ENCODE measurements at regions not wholly inside any gene's neighbourhood (a gene's known extent, or its start where the extent isn't known, plus 50 kb on each side); places are given as distances from the start of the nearest gene placed in this dataset.
A peak's percentile ranks its signal among the peaks of the same experiment; 100 is the strongest.

- H3K27ac ChIP-seq = no peak overlapping the region
- TF ChIP-seq POLR2AphosphoS5 (IDR thresholded peaks at IDR 0.05) (no peak), EP300 (IDR thresholded peaks at IDR 0.05) (no peak), POLR2A (IDR thresholded peaks at IDR 0.05) (no peak)
- TF ChIP-seq, protein P1, sequence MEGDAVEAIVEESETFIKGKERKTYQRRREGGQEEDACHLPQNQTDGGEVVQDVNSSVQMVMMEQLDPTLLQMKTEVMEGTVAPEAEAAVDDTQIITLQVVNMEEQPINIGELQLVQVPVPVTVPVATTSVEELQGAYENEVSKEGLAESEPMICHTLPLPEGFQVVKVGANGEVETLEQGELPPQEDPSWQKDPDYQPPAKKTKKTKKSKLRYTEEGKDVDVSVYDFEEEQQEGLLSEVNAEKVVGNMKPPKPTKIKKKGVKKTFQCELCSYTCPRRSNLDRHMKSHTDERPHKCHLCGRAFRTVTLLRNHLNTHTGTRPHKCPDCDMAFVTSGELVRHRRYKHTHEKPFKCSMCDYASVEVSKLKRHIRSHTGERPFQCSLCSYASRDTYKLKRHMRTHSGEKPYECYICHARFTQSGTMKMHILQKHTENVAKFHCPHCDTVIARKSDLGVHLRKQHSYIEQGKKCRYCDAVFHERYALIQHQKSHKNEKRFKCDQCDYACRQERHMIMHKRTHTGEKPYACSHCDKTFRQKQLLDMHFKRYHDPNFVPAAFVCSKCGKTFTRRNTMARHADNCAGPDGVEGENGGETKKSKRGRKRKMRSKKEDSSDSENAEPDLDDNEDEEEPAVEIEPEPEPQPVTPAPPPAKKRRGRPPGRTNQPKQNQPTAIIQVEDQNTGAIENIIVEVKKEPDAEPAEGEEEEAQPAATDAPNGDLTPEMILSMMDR (IDR thresholded peaks at IDR 0.05) = no peak
- WGBS = 87% methylated on average over 2 of the region's 2 CpGs
- H3K9me3 ChIP-seq = no peaks in the 10 kb centered on the region
- no peaks in the 10 kb centered on the region for H3K4me1 ChIP-seq
- DNase-seq (ENCODE audit: low spot score in 2 of 2) = no peak
- H3K36me3 ChIP-seq = no peaks in the 10 kb centered on the region
- H3K27me3 ChIP-seq = no peaks in the 10 kb centered on the region
- H3K4me3 ChIP-seq = no peak overlapping the region
Observed at GRCh38 chr4:124192544-124192943, 520.0 kb downstream of the ANKRD50 start.

DNA sequence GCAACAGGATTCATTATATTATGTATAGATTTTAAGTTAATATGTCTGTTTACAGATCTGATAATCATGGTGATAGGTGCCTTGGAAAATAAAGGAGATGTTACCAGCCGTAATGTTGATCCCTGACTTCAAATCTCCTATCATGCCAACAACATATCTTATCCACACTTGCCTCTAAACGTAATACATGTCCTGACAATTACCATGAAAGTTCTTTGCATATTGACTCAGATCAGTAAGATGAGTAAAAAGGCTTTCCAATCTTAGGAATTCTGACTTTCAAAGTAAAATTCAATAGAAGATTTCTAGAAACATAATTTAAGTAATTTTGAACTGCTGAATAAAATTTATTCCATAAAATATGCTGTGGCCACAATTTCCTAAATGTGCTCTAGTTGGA is 513.3 kb downstream of the ANKRD50 start:
- Histone ChIP-seq H3K4me1 (peaks cover 19% of the 10 kb centered on the region), H3K27me3 (no peaks in the 10 kb centered on the region), H3K27ac (no peak overlapping the region), H3K9me3 (no peaks in the 10 kb centered on the region), H3K4me3 (no peak overlapping the region), H3K36me3 (no peaks in the 10 kb centered on the region)
- no peak for TF ChIP-seq POLR2AphosphoS5 (IDR thresholded peaks at IDR 0.05)
- TF ChIP-seq, protein P1 (IDR thresholded peaks at IDR 0.05) = no peak
- TF ChIP-seq POLR2A (IDR thresholded peaks at IDR 0.05) = no peak
- TF ChIP-seq EP300 (IDR thresholded peaks at IDR 0.05) = no peak
- no peak for DNase-seq (ENCODE audit: low spot score in 2 of 2)
- WGBS = 56% methylated on average over 2 of the region's 2 CpGs

DNA sequence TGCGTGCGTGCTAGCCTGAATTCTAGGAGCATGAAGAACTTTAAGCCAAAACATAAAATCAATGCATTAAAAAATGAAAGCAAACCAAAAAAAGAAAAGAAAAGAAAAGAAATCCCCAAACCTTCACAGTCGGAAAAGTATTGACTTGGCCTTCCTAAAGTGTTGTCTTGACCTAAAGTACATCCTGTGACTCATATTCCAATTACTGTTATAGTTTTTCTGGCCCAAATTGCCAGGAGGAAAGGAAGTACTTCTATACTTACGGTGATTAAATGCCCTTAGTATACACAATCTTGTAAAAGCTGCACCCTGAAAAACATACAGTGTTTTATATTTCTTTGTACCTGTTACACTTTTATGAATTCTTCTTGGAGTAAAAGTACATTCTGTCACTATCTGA is 512.8 kb downstream of the ANKRD50 start:
- Histone ChIP-seq H3K4me3 (no peak overlapping the region), H3K27me3 (no peaks in the 10 kb centered on the region), H3K27ac (no peak overlapping the region), H3K4me1 (peaks cover 19% of the 10 kb centered on the region), H3K36me3 (no peaks in the 10 kb centered on the region), H3K9me3 (no peaks in the 10 kb centered on the region)
- no peak for DNase-seq (ENCODE audit: low spot score in 2 of 2)
- WGBS = 45% methylated on average over 4 of the region's 4 CpGs
- TF ChIP-seq EP300 (IDR thresholded peaks at IDR 0.05) = no peak
- TF ChIP-seq, protein P1 (IDR thresholded peaks at IDR 0.05) = no peak
- TF ChIP-seq POLR2AphosphoS5 (IDR thresholded peaks at IDR 0.05) = no peak
- TF ChIP-seq POLR2A (IDR thresholded peaks at IDR 0.05) = no peak

DNA sequence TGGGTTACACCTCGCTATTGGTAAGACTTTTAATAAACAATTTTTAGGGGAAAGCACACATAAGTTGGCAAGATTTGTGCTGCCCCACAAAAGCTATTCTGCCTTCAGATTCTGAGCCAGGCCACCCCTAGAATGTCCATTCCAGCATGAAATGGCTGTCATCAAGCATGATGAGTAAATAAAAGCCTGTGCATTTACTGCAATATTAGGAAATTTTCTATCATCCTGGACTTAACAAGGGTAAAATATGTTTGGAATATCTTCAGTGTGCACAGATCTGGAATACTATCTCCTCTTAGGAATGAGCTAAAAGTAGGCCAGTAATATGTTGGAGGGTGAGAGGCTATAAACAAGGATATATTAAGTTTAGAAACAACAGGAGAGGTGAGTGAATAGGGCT is 510.9 kb downstream of the ANKRD50 start:
- WGBS = 53% methylated on average over 1 of the region's 1 CpG
- H3K4me3 ChIP-seq = no peak overlapping the region
- no peaks in the 10 kb centered on the region for H3K27me3 ChIP-seq
- H3K36me3 ChIP-seq = no peaks in the 10 kb centered on the region
- TF ChIP-seq POLR2AphosphoS5 (IDR thresholded peaks at IDR 0.05) = no peak
- no peaks in the 10 kb centered on the region for H3K9me3 ChIP-seq
- peaks cover 19% of the 10 kb centered on the region for H3K4me1 ChIP-seq
- no peak overlapping the region for H3K27ac ChIP-seq
- no peak for DNase-seq (ENCODE audit: low spot score in 2 of 2)

- Histone ChIP-seq H3K27ac (no peak overlapping the region), H3K4me3 (no peak overlapping the region), H3K4me1 (peaks cover 19% of the 10 kb centered on the region), H3K36me3 (no peaks in the 10 kb centered on the region), H3K27me3 (no peaks in the 10 kb centered on the region), H3K9me3 (no peaks in the 10 kb centered on the region)
- TF ChIP-seq, protein P1 (IDR thresholded peaks at IDR 0.05) = peak in 1 of 2 donors; percentile 8
- no peak for TF ChIP-seq POLR2AphosphoS5 (IDR thresholded peaks at IDR 0.05)
- WGBS = 12% methylated on average over 2 of the region's 2 CpGs
- DNase-seq (ENCODE audit: low spot score in 2 of 2) = no peak
Observed at GRCh38 chr4:124202099-124202498, 510.4 kb downstream of the ANKRD50 start.

DNA sequence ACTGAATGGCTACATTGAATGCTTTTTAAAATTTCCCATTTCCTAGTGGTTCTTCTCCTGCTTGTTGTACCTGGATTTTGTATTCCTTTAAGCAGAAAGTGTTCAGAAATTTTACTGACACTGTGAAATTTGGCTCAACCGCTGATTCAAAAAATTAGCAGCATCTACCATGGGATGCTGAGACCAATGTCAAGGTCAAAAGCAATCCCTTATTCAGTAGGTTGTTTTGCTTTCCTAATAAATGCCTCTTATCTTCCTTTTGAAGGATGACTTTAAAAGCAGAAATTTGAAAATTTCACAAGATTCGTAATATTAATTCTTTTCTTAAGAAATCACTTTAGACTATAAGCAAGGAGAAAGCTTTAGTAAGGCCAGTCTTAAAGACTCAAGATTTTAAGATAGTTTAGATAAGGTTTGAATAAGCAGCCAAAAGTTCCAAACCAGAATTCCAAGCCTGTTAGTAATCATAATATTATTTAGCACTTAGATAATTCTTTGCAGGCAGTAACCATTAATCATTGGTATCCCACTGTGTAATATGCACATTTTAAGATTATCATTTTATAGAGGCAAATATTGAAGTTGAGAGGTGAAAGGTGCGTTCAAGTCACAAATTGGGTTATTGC is 508.8 kb downstream of the ANKRD50 start:
- Histone ChIP-seq H3K4me3 (no peak overlapping the region), H3K4me1 (peaks cover 19% of the 10 kb centered on the region), H3K27me3 (no peaks in the 10 kb centered on the region), H3K27ac (no peak overlapping the region), H3K36me3 (no peaks in the 10 kb centered on the region), H3K9me3 (no peaks in the 10 kb centered on the region)
- 62% methylated on average over 3 of the region's 3 CpGs for WGBS
- TF ChIP-seq, protein P1 (IDR thresholded peaks at IDR 0.05) = no peak
- no peak for TF ChIP-seq EP300 (IDR thresholded peaks at IDR 0.05)
- no peak for TF ChIP-seq POLR2AphosphoS5 (IDR thresholded peaks at IDR 0.05)
- no peak for DNase-seq (ENCODE audit: low spot score in 2 of 2)

All from suprapubic skin (tissue), 4 donors.